Thyroid gland (tissue), 4 donors: ENCODE measurements at regions not wholly inside any gene's neighbourhood (a gene's known extent, or its start where the extent isn't known, plus 50 kb on each side); places are given as distances from the start of the nearest gene placed in this dataset.

Experiments
- POLR2A ChIP-seq, 2 donors: fragments of 450-650 bp; IDR thresholded peaks; one replicate each; pipeline ENCODE4 v1.6.1; 2017; ENCODE audit warnings: antibody characterized with exemption in 2 of 2, mild to moderate bottlenecking in 2 of 2, moderate library complexity in 1 of 2
- TF ChIP-seq, protein P1 (sequence below), 6 experiments: fragments of 200-600 bp in 3 of 6; fragments of 450-650 bp in 3 of 6; sonication (generic) in 3 of 6; IDR thresholded peaks; one replicate each; pipeline ENCODE4 v1.5.1; 2016 to 2019; ENCODE audit warnings: antibody characterized with exemption in 6 of 6, mild to moderate bottlenecking in 2 of 6, inconsistent platforms in 1 of 6, moderate library complexity in 1 of 6

- TF ChIP-seq, protein P1, sequence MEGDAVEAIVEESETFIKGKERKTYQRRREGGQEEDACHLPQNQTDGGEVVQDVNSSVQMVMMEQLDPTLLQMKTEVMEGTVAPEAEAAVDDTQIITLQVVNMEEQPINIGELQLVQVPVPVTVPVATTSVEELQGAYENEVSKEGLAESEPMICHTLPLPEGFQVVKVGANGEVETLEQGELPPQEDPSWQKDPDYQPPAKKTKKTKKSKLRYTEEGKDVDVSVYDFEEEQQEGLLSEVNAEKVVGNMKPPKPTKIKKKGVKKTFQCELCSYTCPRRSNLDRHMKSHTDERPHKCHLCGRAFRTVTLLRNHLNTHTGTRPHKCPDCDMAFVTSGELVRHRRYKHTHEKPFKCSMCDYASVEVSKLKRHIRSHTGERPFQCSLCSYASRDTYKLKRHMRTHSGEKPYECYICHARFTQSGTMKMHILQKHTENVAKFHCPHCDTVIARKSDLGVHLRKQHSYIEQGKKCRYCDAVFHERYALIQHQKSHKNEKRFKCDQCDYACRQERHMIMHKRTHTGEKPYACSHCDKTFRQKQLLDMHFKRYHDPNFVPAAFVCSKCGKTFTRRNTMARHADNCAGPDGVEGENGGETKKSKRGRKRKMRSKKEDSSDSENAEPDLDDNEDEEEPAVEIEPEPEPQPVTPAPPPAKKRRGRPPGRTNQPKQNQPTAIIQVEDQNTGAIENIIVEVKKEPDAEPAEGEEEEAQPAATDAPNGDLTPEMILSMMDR (IDR thresholded peaks at IDR 0.05): no peak
- TF ChIP-seq POLR2A (IDR thresholded peaks at IDR 0.05): no peak
Measured at GRCh38 chr3:194007592-194008337, 128.2 kb upstream of the HES1 start.
